ENCODE measurements at regions not wholly inside any gene's neighbourhood (a gene's known extent, or its start where the extent isn't known, plus 50 kb on each side); places are given as distances from the start of the nearest gene placed in this dataset.

DNA sequence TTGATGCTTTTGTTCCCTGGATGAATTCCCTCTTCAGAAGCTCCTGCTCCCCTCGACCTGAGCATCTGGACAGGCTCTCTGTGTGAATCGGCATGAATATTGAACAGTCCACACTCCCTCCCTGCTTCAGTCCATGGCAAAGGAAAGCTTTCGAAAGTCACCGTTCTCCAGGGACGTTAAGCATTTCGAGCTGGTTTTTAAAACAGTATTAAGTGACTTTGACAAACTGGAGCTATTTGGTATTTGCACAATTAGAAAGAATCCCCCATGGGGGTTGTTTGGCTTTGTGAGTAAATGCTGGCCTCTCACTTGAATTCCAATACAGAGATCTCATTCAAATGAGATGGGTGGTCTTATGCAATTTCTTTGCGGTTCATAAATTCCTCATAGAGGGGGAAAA is 85.3 kb upstream of the TIAM2 start:
- Mint-ChIP-seq H3K4me1 (no peaks in the 10 kb centered on the region), H3K9me3 (ENCODE audit: insufficient read depth) (no peaks in the 10 kb centered on the region), H3K27me3 (no peaks in the 10 kb centered on the region), H3K4me3 (no peak overlapping the region), H3K27ac (no peak overlapping the region)
- Histone ChIP-seq H3K4me1 (ENCODE audit: control insufficient read depth in 2 of 2, insufficient read depth in 2 of 2, low read length in 2 of 2) (no peaks in the 10 kb centered on the region), H3K79me2 (ENCODE audit: control insufficient read depth, insufficient read depth, low read length) (no peaks in the 10 kb centered on the region), H3K27me3 (replicated peaks in 1 of 4; ENCODE audit: control extremely low read depth in 1 of 4, control insufficient read depth in 3 of 4, insufficient read depth in 4 of 4, low read length in 3 of 4) (no peaks in the 10 kb centered on the region), H3K9ac (ENCODE audit: low read length) (no peak overlapping the region), H4K20me1 (ENCODE audit: control insufficient read depth, insufficient read depth, low read length, poor library complexity, severe bottlenecking) (no peaks in the 10 kb centered on the region), H3K9me3 (ENCODE audit: control extremely low read depth in 1 of 3, control insufficient read depth in 2 of 3, insufficient read depth in 1 of 3, low read length in 2 of 3) (no peaks in the 10 kb centered on the region), H3K4me2 (replicated peaks; ENCODE audit: low read depth, low read length, poor library complexity, severe bottlenecking) (no peak overlapping the region), H2AFZ (ENCODE audit: insufficient read depth, low read depth, low read length, poor library complexity, severe bottlenecking) (no peak overlapping the region), H3K27ac (ENCODE audit: low read length in 2 of 2) (no peak overlapping the region), H3K36me3 (replicated peaks in 1 of 2; ENCODE audit: control extremely low read depth in 1 of 2, control insufficient read depth in 1 of 2, extremely low read depth in 1 of 2, insufficient read depth in 2 of 2, low read length in 1 of 2) (peaks cover 1 to 11% of the 10 kb centered on the region in 2 experiments), H3K4me3 (ENCODE audit: control extremely low read depth in 1 of 5, extremely low read depth in 1 of 5, insufficient read depth in 1 of 5, low read depth in 2 of 5, low read length in 4 of 5) (no peak overlapping the region)
- TF ChIP-seq, protein P1, sequence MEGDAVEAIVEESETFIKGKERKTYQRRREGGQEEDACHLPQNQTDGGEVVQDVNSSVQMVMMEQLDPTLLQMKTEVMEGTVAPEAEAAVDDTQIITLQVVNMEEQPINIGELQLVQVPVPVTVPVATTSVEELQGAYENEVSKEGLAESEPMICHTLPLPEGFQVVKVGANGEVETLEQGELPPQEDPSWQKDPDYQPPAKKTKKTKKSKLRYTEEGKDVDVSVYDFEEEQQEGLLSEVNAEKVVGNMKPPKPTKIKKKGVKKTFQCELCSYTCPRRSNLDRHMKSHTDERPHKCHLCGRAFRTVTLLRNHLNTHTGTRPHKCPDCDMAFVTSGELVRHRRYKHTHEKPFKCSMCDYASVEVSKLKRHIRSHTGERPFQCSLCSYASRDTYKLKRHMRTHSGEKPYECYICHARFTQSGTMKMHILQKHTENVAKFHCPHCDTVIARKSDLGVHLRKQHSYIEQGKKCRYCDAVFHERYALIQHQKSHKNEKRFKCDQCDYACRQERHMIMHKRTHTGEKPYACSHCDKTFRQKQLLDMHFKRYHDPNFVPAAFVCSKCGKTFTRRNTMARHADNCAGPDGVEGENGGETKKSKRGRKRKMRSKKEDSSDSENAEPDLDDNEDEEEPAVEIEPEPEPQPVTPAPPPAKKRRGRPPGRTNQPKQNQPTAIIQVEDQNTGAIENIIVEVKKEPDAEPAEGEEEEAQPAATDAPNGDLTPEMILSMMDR (IDR thresholded peaks at IDR 0.05) = no peak
- no peak for TF ChIP-seq EZH2 (IDR thresholded peaks at IDR 0.05; ENCODE audit: borderline replicate concordance, insufficient read depth, low read depth, low read length, poor library complexity, severe bottlenecking)
- no peak for ATAC-seq (ENCODE audit: low read depth)
- WGBS (ENCODE audit: insufficient coverage) = 100% methylated on average over 4 of the region's 7 CpGs
- DNase-seq = no peak
- ChIA-PET POLR2A (no interaction called here), CTCF (interaction anchor here (2.5 kb wide), 1 partner anchor 234 kb away, joined by 6 read pairs; no protein-coding TSS in a partner anchor)
- intact Hi-C loops (cut with micrococcal nuclease) = no loop called here

DNA sequence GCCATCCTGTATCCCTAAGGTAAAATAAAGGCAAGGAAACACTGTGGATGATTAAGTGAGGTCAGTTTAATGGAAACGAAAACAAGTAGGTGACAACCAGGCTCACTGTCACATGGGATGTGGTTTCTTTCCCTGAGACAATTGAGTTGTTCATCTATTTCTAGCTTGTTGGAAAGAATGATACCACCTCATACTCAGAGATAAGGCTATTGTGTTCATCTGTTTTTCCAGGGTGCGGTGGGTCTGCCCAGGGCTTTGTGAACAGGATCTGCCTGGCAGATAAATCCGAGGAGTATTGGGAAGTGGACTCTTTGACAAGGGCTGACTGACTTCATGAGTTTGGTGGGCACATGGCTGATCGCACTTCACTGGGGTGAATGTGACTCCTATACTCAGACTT is 80.8 kb upstream of the TIAM2 start:
- H3K27ac ChIP-seq (ENCODE audit: low read length in 2 of 2) = no peak overlapping the region
- 94% methylated on average over 3 of the region's 4 CpGs for WGBS (ENCODE audit: insufficient coverage)
- H3K36me3 ChIP-seq (replicated peaks in 1 of 2; ENCODE audit: control extremely low read depth in 1 of 2, control insufficient read depth in 1 of 2, extremely low read depth in 1 of 2, insufficient read depth in 2 of 2, low read length in 1 of 2) = peaks cover 0 to 3% of the 10 kb centered on the region in 2 experiments
- H4K20me1 ChIP-seq (ENCODE audit: control insufficient read depth, insufficient read depth, low read length, poor library complexity, severe bottlenecking) = no peaks in the 10 kb centered on the region
- Mint-ChIP-seq H3K4me1 (no peaks in the 10 kb centered on the region), H3K9me3 (ENCODE audit: insufficient read depth) (no peaks in the 10 kb centered on the region), H3K27ac (no peak overlapping the region), H3K4me3 (no peak overlapping the region), H3K27me3 (no peaks in the 10 kb centered on the region)
- ChIA-PET CTCF (no interaction called here), POLR2A (no interaction called here)
- no peak overlapping the region for H3K4me3 ChIP-seq (ENCODE audit: control extremely low read depth in 1 of 5, extremely low read depth in 1 of 5, insufficient read depth in 1 of 5, low read depth in 2 of 5, low read length in 4 of 5)
- ATAC-seq (ENCODE audit: low read depth) (no peak), DNase-seq (no peak)
- intact Hi-C loops (cut with micrococcal nuclease) = no loop called here
- H3K79me2 ChIP-seq (ENCODE audit: control insufficient read depth, insufficient read depth, low read length) = no peaks in the 10 kb centered on the region
- TF ChIP-seq EZH2 (IDR thresholded peaks at IDR 0.05; ENCODE audit: borderline replicate concordance, insufficient read depth, low read depth, low read length, poor library complexity, severe bottlenecking) = no peak
- TF ChIP-seq, protein P1 (IDR thresholded peaks at IDR 0.05) = no peak
- H2AFZ ChIP-seq (ENCODE audit: insufficient read depth, low read depth, low read length, poor library complexity, severe bottlenecking) = no peak overlapping the region
- H3K27me3 ChIP-seq (replicated peaks in 1 of 4; ENCODE audit: control extremely low read depth in 1 of 4, control insufficient read depth in 3 of 4, insufficient read depth in 4 of 4, low read length in 3 of 4) = no peaks in the 10 kb centered on the region
- no peaks in the 10 kb centered on the region for H3K4me1 ChIP-seq (ENCODE audit: control insufficient read depth in 2 of 2, insufficient read depth in 2 of 2, low read length in 2 of 2)
- H3K9ac ChIP-seq (ENCODE audit: low read length) = no peak overlapping the region
- H3K4me2 ChIP-seq (replicated peaks; ENCODE audit: low read depth, low read length, poor library complexity, severe bottlenecking) = no peak overlapping the region
- no peaks in the 10 kb centered on the region for H3K9me3 ChIP-seq (ENCODE audit: control extremely low read depth in 1 of 3, control insufficient read depth in 2 of 3, insufficient read depth in 1 of 3, low read length in 2 of 3)
